ENCODE measurements at regions not wholly inside any gene's neighbourhood (a gene's known extent, or its start where the extent isn't known, plus 50 kb on each side); places are given as distances from the start of the nearest gene placed in this dataset.
"Not testable (repeated sequence)": the region's sequence is repeated elsewhere in the genome, so short reads cannot be mapped to it uniquely, and the experiment has no call there.

DNA sequence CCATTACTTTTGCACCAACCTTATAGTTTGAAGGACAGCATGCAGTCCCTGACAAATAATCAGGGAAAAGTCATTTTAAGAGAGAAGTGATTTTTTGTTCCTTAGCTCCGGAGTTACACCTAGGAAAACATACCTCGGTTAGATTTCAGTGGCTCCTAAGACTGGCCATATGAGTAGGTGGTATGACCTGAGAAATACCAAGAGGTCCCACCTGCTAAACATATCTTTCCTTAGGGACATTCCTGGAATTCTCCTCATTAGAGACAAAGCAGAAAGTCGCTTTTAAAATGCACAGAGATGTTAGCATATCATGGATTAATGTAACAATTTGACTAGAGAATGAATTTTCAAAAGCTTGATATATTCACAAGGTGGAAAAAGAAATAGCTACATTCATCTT, 84.2 kb upstream of the RNPC3 start:
- H3K9me3 ChIP-seq (ENCODE audit: low read length): no peaks in the 10 kb centered on the region
- H3K27ac ChIP-seq (ENCODE audit: low read depth, low read length, poor library complexity, severe bottlenecking): no peak overlapping the region
- no peak for TF ChIP-seq EZH2phosphoT487 (IDR thresholded peaks at IDR 0.05; ENCODE audit: borderline replicate concordance, low read depth, low read length)
- TF ChIP-seq, protein P1, sequence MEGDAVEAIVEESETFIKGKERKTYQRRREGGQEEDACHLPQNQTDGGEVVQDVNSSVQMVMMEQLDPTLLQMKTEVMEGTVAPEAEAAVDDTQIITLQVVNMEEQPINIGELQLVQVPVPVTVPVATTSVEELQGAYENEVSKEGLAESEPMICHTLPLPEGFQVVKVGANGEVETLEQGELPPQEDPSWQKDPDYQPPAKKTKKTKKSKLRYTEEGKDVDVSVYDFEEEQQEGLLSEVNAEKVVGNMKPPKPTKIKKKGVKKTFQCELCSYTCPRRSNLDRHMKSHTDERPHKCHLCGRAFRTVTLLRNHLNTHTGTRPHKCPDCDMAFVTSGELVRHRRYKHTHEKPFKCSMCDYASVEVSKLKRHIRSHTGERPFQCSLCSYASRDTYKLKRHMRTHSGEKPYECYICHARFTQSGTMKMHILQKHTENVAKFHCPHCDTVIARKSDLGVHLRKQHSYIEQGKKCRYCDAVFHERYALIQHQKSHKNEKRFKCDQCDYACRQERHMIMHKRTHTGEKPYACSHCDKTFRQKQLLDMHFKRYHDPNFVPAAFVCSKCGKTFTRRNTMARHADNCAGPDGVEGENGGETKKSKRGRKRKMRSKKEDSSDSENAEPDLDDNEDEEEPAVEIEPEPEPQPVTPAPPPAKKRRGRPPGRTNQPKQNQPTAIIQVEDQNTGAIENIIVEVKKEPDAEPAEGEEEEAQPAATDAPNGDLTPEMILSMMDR (conservative IDR thresholded peaks at IDR 0.05; ENCODE audit: low read length): no peak
- no peak for DNase-seq (ENCODE audit: low spot score)
- H3K9me2 ChIP-seq (ENCODE audit: insufficient read depth, low read length): no peaks in the 10 kb centered on the region
- no TSS peak for BruUV-seq (replicated peaks)
- no peaks in the 10 kb centered on the region for H3K79me2 ChIP-seq (ENCODE audit: insufficient read depth, low read depth, low read length)
- ChIA-PET CTCF (ENCODE audit: unreplicated experiment) (no interaction called here), POLR2A (interaction anchor here (1.4 kb wide), 1 partner anchor 12 kb away, joined by 6 read pairs; no protein-coding TSS in a partner anchor)
- no peaks in the 10 kb centered on the region for H4K20me1 ChIP-seq (ENCODE audit: insufficient read depth, low read length)
- H3K4me2 ChIP-seq (ENCODE audit: low read length): no peak overlapping the region
- no peaks in the 10 kb centered on the region for H3K36me3 ChIP-seq (ENCODE audit: insufficient read depth, low read length)
- no peak overlapping the region for H2AFZ ChIP-seq (ENCODE audit: low read length)
- no peaks in the 10 kb centered on the region for H3K4me1 ChIP-seq (ENCODE audit: insufficient read depth, low read length, poor library complexity, severe bottlenecking)
- no peak overlapping the region for H3K4me3 ChIP-seq (ENCODE audit: low read depth, low read length, poor library complexity, severe bottlenecking)
- intact Hi-C loops (cut with micrococcal nuclease; ENCODE audit: unreplicated experiment): no loop called here

- H3K9me3 ChIP-seq (ENCODE audit: low read length); H3K27ac ChIP-seq (ENCODE audit: low read depth, low read length, poor library complexity, severe bottlenecking); intact Hi-C loops (cut with micrococcal nuclease; ENCODE audit: unreplicated experiment); H3K4me2 ChIP-seq (ENCODE audit: low read length); POLR2A ChIA-PET; H2AFZ ChIP-seq (ENCODE audit: low read length); CTCF ChIA-PET (ENCODE audit: unreplicated experiment); H3K36me3 ChIP-seq (ENCODE audit: insufficient read depth, low read length); DNase-seq (ENCODE audit: low spot score); H3K4me3 ChIP-seq (ENCODE audit: low read depth, low read length, poor library complexity, severe bottlenecking); H3K4me1 ChIP-seq (ENCODE audit: insufficient read depth, low read length, poor library complexity, severe bottlenecking); BruUV-seq (replicated peaks); H3K9me2 ChIP-seq (ENCODE audit: insufficient read depth, low read length); H4K20me1 ChIP-seq (ENCODE audit: insufficient read depth, low read length); H3K79me2 ChIP-seq (ENCODE audit: insufficient read depth, low read depth, low read length): not testable (repeated sequence)
Measured at GRCh38 chr1:103436568-103437100, 88.9 kb upstream of the RNPC3 start.

DNA sequence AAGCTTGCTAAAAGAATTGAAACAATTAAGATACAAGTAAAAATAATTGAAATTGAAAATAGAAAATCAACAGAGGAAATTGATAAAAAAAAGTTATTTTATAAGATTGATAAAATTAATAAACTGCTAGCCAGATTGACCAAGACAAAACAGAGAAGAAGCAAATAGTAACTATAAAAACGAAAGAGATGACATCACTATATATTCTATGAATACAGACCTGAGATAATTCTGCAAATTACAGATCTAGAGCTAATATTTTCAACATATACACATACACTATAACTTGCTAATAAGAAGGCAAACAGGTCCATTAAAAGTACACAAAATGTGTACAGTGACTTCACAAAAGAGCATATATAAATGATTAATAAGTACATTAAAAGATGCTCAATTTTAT, 90.1 kb upstream of the RNPC3 start:
- Histone ChIP-seq H3K36me3 (ENCODE audit: insufficient read depth, low read length) (no peaks in the 10 kb centered on the region), H3K27ac (ENCODE audit: low read depth, low read length, poor library complexity, severe bottlenecking) (no peak overlapping the region), H3K4me3 (ENCODE audit: low read depth, low read length, poor library complexity, severe bottlenecking) (no peak overlapping the region), H3K79me2 (ENCODE audit: insufficient read depth, low read depth, low read length) (no peaks in the 10 kb centered on the region), H3K9me3 (ENCODE audit: low read length) (no peaks in the 10 kb centered on the region), H4K20me1 (ENCODE audit: insufficient read depth, low read length) (no peaks in the 10 kb centered on the region), H2AFZ (ENCODE audit: low read length) (no peak overlapping the region), H3K9me2 (ENCODE audit: insufficient read depth, low read length) (no peaks in the 10 kb centered on the region), H3K4me2 (ENCODE audit: low read length) (no peak overlapping the region), H3K4me1 (ENCODE audit: insufficient read depth, low read length, poor library complexity, severe bottlenecking) (no peaks in the 10 kb centered on the region)
- DNase-seq (ENCODE audit: low spot score): no peak
- ChIA-PET POLR2A (interaction anchor here (0.6 kb wide), 1 partner anchor 12 kb away, joined by 3 read pairs; no protein-coding TSS in a partner anchor), CTCF (ENCODE audit: unreplicated experiment) (no interaction called here)
- BruUV-seq (replicated peaks): no TSS peak
- TF ChIP-seq, protein P1 (conservative IDR thresholded peaks at IDR 0.05; ENCODE audit: low read length): no peak
- no peak for TF ChIP-seq EZH2phosphoT487 (IDR thresholded peaks at IDR 0.05; ENCODE audit: borderline replicate concordance, low read depth, low read length)
- intact Hi-C loops (cut with micrococcal nuclease; ENCODE audit: unreplicated experiment): no loop called here

All from OCI-LY7 (cell line).